ENCODE measurements at regions not wholly inside any gene's neighbourhood (a gene's known extent, or its start where the extent isn't known, plus 50 kb on each side); places are given as distances from the start of the nearest gene placed in this dataset.

DNA sequence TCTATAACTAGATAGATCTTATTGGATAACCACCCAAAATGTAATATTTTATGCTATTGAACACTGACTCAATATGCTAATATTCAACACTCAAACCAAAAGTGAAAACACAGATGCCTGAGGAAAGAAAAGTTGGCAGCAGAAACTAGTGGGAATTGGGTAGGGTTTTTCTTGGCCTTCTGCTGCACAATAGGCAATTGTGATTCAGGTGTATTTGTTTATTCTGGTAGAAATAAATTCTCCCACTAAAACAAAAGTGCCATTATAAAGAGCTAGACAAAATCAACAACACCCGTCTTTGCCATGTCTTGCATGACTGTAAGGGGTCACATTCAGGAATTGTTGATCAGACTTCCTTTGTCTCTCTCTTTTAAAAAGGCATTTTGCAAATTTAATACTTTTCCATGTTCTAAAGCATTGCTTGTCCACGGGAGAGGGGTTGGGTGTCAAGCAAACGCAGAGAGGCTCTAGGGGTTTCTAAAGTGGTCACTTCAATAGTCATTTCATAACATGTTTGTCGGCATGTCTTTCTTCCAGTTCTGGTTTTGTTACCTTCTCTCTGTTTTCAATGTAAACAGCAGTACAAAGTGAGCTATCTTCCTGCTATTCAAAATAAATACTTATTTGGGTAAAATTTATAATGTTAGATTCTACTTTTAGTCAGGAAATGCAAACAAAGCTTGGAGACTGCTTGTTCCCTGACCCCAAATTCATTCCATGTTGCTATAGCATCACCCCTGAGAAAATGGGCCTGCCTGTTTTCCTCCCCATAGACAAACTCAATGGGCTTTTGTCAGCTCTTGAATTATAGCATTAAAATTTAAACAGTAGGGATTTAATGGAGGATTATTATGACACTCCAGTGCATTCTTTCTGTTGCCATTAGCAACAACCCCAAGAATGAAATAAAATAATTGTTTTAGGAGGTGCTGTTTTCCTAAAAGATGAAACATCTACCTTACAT, 217.0 kb upstream of the CCN2 start:
- TF ChIP-seq, protein P1, sequence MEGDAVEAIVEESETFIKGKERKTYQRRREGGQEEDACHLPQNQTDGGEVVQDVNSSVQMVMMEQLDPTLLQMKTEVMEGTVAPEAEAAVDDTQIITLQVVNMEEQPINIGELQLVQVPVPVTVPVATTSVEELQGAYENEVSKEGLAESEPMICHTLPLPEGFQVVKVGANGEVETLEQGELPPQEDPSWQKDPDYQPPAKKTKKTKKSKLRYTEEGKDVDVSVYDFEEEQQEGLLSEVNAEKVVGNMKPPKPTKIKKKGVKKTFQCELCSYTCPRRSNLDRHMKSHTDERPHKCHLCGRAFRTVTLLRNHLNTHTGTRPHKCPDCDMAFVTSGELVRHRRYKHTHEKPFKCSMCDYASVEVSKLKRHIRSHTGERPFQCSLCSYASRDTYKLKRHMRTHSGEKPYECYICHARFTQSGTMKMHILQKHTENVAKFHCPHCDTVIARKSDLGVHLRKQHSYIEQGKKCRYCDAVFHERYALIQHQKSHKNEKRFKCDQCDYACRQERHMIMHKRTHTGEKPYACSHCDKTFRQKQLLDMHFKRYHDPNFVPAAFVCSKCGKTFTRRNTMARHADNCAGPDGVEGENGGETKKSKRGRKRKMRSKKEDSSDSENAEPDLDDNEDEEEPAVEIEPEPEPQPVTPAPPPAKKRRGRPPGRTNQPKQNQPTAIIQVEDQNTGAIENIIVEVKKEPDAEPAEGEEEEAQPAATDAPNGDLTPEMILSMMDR (IDR thresholded peaks at IDR 0.05), result no peak
- TF ChIP-seq POLR2AphosphoS5 (IDR thresholded peaks at IDR 0.05) (no peak), POLR2A (IDR thresholded peaks at IDR 0.05) (no peak)
